GM19463 (cell line): ENCODE measurements at regions not wholly inside any gene's neighbourhood (a gene's known extent, or its start where the extent isn't known, plus 50 kb on each side); places are given as distances from the start of the nearest gene placed in this dataset.

Experiments used
- ATAC-seq: cut with Tn5 transposase; IDR thresholded peaks from one replicate; pipeline ENCODE4 v1.9.1; 2021; ENCODE audit warnings: mild to moderate bottlenecking, moderate library complexity; ENCODE audit not compliant: unreplicated experiment

GRCh38 chr1:94646786-94647555 is 105.4 kb upstream of the F3 start:
- no peak for ATAC-seq

GRCh38 chr1:94646141-94646643 is 104.6 kb upstream of the F3 start:
- ATAC-seq: no peak

- ATAC-seq: no peak
Observed at GRCh38 chr1:94644352-94644751, 102.8 kb upstream of the F3 start.

GRCh38 chr1:94643819-94644218 is 102.3 kb upstream of the F3 start:
- ATAC-seq: no peak

GRCh38 chr1:94642617-94643321 is 101.2 kb upstream of the F3 start:
- no peak for ATAC-seq

- no peak for ATAC-seq
Observed at GRCh38 chr1:94641990-94642389, 100.4 kb upstream of the F3 start.

GRCh38 chr1:94640125-94640524 is 98.6 kb upstream of the F3 start:
- ATAC-seq: no peak

- no peak for ATAC-seq
Observed at GRCh38 chr1:94637121-94637520, 95.6 kb upstream of the F3 start.

GRCh38 chr1:94636624-94637023 is 95.1 kb upstream of the F3 start:
- no peak for ATAC-seq

GRCh38 chr1:94636100-94636499 is 94.5 kb upstream of the F3 start:
- ATAC-seq: no peak

- no peak for ATAC-seq
Observed at GRCh38 chr1:94634977-94635416, 93.4 kb upstream of the F3 start.

GRCh38 chr1:94633051-94633450 is 91.5 kb upstream of the F3 start:
- ATAC-seq: no peak

GRCh38 chr1:94629259-94630181 is 88.0 kb upstream of the F3 start:
- no peak for ATAC-seq

- no peak for ATAC-seq
Observed at GRCh38 chr1:94628499-94628843, 86.9 kb upstream of the F3 start.

GRCh38 chr1:94627771-94628498 is 86.4 kb upstream of the F3 start:
- ATAC-seq: no peak

- ATAC-seq: no peak
Observed at GRCh38 chr1:94624203-94624602, 82.6 kb upstream of the F3 start.

- ATAC-seq: no peak
Observed at GRCh38 chr1:94623560-94624148, 82.1 kb upstream of the F3 start.

- no peak for ATAC-seq
Observed at GRCh38 chr1:94622757-94623156, 81.2 kb upstream of the F3 start.

GRCh38 chr1:94621802-94622201 is 80.2 kb upstream of the F3 start:
- ATAC-seq: no peak

- no peak for ATAC-seq
Observed at GRCh38 chr1:94621395-94621794, 79.8 kb upstream of the F3 start.
